AG10803 (cell line): ENCODE measurements at regions not wholly inside any gene's neighbourhood (a gene's known extent, or its start where the extent isn't known, plus 50 kb on each side); places are given as distances from the start of the nearest gene placed in this dataset.

Source experiments
- DNase-seq: peaks from one replicate; pipeline ENCODE4 v3.0.0; 2010; ENCODE audit warnings: low read depth
- H3K4me3 ChIP-seq: 2 replicates; pipeline ENCODE4 v1.5.1; 2011; ENCODE audit warnings: mild to moderate bottlenecking, low read length, control low read depth
- TF ChIP-seq, protein P1 (sequence below): conservative IDR thresholded peaks from 2 replicates; pipeline ENCODE4 v1.5.1; 2011; ENCODE audit warnings: mild to moderate bottlenecking, low read length, control low read depth, inconsistent platforms

DNA sequence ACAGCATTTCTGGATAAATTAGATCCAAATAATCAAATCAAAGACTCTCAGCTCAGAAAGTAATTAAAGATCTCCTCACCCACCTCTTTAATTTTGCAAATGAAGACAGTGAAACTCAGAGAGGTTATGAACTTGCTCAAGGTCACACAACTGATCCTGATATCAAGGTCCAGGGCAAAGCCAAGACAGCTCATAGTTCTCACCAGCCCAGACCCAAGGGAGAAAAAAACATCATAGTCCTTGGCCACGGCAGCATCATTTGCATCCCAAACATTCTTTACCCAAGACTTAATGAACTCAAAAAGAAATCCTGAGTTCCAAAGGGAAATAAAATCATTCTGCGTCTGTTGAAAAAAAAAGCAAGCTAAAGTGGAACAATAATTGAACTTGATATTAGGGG, 112.1 kb downstream of the DAD1 start:
- TF ChIP-seq, protein P1, sequence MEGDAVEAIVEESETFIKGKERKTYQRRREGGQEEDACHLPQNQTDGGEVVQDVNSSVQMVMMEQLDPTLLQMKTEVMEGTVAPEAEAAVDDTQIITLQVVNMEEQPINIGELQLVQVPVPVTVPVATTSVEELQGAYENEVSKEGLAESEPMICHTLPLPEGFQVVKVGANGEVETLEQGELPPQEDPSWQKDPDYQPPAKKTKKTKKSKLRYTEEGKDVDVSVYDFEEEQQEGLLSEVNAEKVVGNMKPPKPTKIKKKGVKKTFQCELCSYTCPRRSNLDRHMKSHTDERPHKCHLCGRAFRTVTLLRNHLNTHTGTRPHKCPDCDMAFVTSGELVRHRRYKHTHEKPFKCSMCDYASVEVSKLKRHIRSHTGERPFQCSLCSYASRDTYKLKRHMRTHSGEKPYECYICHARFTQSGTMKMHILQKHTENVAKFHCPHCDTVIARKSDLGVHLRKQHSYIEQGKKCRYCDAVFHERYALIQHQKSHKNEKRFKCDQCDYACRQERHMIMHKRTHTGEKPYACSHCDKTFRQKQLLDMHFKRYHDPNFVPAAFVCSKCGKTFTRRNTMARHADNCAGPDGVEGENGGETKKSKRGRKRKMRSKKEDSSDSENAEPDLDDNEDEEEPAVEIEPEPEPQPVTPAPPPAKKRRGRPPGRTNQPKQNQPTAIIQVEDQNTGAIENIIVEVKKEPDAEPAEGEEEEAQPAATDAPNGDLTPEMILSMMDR, result no peak
- no peak for DNase-seq
- no peak overlapping the region for H3K4me3 ChIP-seq

DNA sequence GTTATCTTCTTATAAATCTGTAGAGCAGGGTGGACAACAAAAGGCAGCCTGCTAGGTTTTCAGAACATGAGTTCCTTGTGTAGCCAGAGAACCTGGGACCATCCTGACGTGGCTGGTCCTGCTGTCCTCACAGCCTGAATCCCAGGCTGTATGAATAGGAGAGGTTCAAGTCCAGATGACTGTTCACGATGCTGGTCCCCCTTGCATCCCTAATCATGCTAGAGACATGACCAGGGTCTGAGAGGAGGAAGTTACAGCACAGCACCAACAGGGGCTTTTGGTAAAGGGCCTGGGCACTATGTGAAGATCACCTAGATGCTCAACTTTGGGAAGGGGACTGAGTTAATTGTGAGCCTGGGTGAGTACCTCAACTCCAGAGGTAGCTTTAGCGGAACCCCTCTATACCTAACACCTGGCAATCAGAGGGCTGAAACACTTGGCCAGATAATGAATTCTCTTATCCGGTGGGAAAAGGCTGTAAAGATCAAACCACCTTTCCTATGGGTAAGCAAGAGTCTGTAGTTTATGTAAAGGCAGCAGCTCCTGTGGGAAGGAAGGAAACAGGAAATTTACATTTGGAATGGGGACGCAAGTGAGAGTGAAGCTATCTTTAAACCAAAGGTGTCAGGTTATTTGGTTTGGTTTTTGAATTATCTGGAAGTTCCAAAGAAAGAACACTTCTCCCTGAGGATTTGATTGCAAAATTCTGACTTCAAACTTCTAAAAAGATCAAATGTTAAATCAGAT, 112.8 kb downstream of the DAD1 start:
- H3K4me3 ChIP-seq, result no peak overlapping the region
- TF ChIP-seq, protein P1, result no peak
- no peak for DNase-seq

DNA sequence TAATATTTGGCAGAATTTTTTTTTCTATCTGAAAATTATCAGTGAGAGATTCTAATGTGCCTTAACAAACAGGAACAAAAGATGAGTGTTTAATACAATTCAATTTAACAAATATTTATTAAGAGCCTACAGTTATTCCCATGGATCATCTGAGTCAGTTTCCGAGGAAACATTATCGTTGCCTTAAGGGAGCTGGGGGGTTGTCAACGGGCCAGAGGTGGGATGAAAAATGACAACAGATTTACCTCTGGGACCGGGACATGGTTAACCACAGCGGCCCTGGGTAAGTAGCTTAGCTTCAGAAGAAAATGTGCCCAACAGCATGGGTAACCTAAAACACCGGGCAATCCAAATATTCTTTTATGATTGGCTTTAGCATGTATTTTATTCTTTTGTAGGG, 113.6 kb downstream of the DAD1 start:
- DNase-seq, result no peak
- TF ChIP-seq, protein P1, result no peak
- H3K4me3 ChIP-seq, result no peak overlapping the region

DNA sequence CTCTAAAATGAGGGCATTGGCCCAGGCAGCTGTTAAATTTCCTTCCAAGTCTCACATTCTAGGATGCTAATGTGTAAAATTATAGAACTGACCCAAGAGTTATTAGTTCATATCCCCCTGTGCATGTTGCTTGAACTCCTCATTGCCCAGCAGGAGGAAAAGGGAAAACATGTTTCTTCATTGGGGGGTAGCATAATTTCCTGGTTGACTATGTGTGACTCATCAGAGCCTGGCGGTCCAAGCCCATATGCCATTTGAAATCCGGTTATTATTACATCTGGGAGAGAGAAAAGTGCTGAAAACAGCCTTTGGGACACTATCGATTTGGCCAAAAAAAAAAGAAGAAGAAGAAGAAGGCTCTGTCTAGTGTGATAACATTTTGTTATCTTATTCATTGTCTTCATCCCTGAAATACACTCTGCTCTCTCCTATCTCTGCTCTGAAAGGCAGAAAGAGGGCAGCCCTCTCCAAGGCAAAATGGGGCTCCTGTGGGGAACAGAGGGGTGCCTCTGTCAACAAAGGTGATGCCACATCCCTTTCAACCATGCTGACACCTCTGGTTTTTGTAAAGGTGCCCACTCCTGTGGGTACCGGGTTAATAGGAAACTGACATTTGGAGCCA, 114.2 kb downstream of the DAD1 start:
- DNase-seq, result peak; percentile 44
- TF ChIP-seq, protein P1, result 0 out of 2 replicates have a peak, but pooled peaks have one; percentile 2

DNA sequence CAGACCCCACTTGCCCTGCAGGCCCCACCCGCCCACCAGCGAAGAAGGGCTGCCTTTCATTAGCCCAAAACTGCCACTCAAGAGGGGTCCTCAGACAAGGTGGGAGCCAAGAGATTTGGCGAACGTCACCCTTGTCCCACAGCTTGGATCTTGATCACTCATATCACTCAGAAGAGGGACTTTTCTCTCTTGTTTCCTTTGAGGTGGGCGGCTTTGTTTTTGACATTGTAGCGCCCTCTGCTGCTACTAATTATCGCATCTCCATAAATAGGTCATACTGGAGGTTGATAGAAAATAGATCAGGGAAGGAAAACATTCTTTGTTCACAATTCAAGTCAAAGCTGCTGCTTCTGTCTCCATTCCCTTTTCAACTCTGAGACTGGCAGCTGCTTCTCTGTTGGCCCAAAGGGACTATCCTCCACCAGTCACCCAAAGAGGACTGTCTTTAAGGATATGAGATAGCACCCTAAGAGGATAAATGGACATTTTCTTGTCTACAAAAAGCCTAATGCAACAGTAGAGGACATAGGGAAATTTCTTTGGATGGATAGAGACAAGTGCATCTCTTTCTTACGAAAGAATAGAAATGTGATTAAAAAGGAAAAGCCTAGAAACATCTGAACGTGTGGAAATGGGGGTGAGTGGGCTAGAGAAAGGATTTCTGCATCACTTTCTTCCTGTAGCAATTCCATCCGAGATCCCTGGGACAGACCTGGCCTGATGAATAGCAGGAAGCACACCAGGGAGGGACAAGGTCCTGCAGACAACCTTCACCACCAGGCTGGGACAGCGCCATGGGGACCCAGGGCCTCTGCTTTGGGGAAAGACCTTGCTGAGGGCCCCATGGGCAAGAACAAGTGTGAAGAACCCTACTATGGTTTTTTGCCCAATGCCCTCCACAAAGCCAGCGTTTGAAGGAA, 115.8 kb downstream of the DAD1 start:
- TF ChIP-seq, protein P1, result peak; percentile 55
- no peak overlapping the region for H3K4me3 ChIP-seq
- DNase-seq, result peak; percentile 33

More for the DNA sequence above, 114.2 kb downstream of the DAD1 start:
- H3K4me3 ChIP-seq, result no peak overlapping the region

DNA sequence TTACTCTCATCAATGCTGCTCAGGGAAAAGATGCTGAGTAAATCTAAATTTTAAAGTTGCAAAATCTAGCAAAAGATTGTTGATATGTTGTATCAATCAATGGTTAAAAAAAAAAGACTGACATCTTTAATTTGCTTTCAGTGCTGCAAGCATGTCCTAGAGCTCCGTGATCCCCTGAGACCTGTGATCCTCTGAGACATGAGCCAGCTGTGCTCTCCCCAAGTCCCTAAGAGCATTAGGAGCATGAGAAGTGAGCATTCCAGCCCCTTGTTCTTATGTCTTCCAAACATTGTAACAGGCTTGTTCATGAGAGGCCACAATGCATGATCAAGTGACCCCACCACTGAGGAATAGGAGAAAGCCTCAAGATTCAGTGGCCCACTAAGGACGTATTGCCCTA, 116.6 kb downstream of the DAD1 start:
- no peak for DNase-seq
- TF ChIP-seq, protein P1, result no peak

More for the DNA sequence above, 116.6 kb downstream of the DAD1 start:
- no peak overlapping the region for H3K4me3 ChIP-seq
